Fibroblast of skin of abdomen (primary cell): ENCODE measurements at regions not wholly inside any gene's neighbourhood (a gene's known extent, or its start where the extent isn't known, plus 50 kb on each side); places are given as distances from the start of the nearest gene placed in this dataset.

Source experiments
- DNase-seq: peaks from one replicate; pipeline ENCODE4 v3.0.0-alpha.2; 2013

- DNase-seq, result peak; percentile 97
Measured at GRCh38 chr2:188853307-188853706, 120.9 kb upstream of the COL3A1 start.

DNA sequence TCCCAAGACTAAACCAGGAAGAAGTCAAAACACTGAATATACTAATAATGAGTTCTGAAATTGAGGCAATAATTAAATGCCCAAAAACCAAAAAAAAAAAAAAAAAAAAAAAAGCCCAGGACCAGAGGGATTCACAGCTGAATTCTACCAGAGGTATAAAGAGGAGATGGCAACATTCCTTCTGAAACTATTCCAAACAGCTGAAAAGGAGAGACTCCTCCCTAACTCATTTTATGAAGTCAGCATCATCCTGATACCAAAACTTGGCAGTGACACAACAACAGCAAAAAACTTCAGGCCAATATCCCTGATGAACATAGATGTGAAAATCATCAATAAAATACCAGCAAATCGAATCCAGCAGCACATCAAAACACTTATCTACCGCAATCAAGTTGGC is 108.5 kb upstream of the COL3A1 start:
- DNase-seq, result peak; percentile 27

GRCh38 chr2:188869550-188869949 is 104.6 kb upstream of the COL3A1 start:
- DNase-seq, result peak; percentile 73

DNA sequence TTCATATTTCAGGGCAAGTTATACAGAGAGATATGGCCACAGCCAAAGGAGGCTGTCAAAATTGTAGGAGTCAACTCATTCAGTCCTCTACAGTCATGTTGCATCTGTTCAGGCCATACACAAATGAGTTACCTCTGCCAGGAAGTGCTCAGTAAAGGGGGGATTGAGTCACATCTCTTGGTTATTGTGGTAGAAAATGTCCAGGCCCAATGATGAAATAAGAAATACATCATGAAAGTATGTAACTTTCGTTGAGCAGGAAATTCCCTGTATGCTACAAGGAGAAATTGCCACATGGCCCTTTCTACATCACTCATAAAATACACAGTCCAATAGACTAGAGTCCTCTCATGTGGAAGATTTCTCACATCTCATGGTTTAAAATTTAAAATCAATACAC is 103.9 kb upstream of the COL3A1 start:
- DNase-seq, result peak; percentile 96

- no peak for DNase-seq
Measured at GRCh38 chr2:188875104-188875503, 99.1 kb upstream of the COL3A1 start.

GRCh38 chr2:188878716-188879115 is 95.5 kb upstream of the COL3A1 start:
- peak; percentile 55 for DNase-seq

- DNase-seq, result no peak
Measured at GRCh38 chr2:188880740-188881139, 93.4 kb upstream of the COL3A1 start.

DNA sequence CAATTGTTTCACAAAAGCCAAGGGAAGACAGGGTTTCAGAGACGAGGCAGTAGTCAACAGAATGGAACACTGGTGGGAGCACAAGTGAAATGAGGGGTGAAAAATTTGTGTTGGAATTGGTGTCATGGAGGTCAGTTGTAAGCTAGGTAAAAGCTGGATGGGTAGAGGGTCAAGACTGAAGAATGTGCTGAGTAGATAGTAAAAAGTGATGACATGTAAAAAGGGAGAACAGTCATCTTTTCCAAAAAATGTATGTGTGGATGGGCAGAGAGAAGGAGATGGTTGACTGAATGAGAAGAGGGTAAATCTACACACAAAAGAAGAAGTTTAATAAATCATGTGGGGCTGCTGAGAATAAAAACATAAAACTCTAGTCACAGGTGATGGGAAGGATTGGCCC is 92.7 kb upstream of the COL3A1 start:
- no peak for DNase-seq

DNA sequence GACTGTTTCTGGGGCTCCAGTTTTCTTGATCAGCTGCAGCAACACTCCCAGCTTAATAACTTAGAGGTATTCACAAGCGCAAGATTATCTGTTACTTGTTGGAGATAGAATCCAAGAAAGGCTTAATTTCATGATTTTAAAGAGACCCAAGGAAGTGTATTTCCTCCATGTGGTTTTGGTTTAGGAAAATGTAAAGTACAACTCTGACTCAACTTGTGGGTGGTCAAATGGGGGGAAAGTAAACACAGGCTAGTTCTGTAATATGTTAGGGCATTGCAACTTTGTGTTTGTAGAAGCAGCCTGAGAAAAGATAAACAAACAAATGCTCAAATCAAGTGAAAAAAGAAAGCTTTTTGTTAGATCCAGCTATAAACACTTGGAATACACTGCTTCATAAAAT is 90.1 kb upstream of the COL3A1 start:
- DNase-seq, result peak; percentile 69

GRCh38 chr2:188884517-188884916 is 89.7 kb upstream of the COL3A1 start:
- DNase-seq, result peak; percentile 5

DNA sequence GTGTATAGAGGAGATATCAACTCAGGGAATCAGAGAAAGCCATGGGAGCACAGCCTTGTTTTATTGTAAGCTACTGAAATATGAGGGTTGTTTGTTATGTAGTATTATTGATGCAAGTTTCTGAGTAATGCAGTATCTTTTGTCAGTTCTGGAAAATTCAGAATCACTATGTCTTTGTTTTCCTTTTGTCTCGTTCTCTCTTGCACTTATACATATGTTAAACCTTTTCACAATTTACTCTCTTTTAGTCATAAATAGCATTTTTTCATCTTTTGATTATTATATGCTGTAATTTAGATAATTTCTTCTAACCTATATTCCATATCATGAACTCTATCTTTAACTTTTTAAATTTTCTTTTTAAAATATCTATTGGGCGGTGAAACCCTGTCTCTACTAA is 85.0 kb upstream of the COL3A1 start:
- no peak for DNase-seq

DNA sequence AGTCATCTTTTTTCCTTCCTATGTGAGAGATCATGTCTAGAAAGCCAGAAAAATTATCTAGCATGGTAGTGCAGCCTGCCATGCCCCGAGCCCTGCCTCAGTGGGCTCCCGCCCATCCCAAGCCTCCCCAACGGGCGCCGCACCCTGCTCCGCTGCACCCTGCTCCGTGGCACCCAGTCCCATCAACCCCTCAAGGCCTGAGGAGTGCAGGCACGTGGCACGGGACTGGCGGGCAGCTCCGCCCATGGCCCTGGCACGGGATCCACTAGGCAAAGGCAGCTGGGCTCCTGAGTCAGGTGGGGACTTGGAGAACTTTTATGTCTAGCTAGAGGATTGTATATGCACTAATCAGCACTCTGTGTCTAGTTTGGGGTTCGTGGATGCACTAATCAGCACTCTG is 83.4 kb upstream of the COL3A1 start:
- DNase-seq, result no peak

DNA sequence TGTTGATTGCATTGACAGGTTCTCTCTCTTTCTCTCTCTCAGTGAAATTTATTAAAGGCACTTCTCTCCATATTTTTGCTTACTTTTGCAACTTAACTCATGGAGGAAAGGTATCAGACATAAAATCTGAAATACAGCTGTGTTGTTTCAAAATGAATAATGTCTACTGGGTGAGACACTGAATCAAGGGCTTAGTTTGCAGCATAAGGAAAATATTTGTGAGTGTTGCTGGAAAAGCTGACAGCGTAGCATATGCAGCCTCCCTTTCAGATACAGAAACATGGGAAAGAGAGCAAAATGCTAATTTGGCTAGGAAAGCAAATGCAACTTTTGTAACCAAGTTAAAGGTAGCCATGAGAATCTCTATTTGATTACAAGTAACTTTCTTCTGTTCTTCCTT is 81.5 kb upstream of the COL3A1 start:
- DNase-seq, result peak; percentile 52

- DNase-seq, result no peak
Measured at GRCh38 chr2:188893972-188894371, 80.2 kb upstream of the COL3A1 start.

GRCh38 chr2:188894979-188895378 is 79.2 kb upstream of the COL3A1 start:
- DNase-seq, result no peak

DNA sequence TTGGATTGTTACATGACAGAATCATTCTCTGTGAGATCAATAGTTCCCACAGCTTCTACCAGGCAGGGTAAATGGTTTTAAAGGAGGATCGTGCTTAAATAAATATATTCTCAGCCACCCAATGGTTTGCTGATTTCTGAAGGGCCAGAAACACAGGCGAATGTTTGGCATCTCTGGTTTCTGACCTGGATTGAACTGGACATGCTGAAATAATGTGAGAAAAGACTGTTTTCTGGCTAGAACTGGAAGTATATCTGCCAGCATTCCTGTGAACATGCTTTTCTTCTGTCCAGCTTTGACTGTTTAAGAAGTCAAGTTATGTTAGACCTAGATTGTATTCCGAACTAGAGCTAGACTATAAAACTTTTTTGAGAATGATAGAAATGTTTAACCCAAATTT is 77.1 kb upstream of the COL3A1 start:
- peak; percentile 55 for DNase-seq

DNA sequence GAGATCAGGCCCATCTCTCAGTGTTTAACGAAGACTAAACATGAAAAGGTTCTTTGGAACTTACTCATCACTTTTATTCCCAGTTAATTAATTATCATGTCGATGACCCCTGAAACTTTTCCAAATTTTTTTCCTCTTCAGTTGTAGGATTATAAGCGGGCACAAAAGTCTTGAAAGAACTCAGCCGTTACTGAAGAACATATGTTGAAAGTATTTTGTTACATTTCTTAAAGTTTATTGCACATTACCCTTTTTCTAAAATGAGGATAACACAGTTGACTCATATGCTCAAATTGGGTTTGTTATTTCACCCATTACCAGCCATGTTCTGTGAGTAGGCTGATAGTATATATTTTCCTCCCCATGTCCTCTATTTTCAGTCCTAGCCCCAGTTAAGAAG is 75.9 kb upstream of the COL3A1 start:
- DNase-seq, result peak; percentile 88

- DNase-seq, result peak; percentile 66
Measured at GRCh38 chr2:188902901-188903491, 71.2 kb upstream of the COL3A1 start.

GRCh38 chr2:188903740-188904139 is 70.4 kb upstream of the COL3A1 start:
- DNase-seq, result no peak

DNA sequence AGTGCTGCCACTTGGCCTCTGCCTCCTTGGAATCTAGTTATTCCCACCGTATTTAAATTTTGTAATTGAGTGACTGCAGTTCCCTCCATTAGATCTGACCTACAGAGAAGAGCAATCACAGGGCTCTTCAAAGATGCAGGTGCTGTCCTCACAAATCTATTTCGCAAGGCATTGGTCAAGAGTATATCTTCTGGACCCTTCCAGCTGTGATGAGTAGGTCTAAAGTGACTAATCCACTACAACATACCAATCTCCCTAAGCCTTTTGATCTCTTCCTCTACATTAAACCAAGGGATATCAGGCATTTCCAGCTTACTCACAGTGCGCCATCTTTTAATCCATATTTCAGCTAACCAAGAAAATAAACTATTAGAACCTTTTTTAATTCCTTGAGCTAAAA is 65.1 kb upstream of the COL3A1 start:
- peak; percentile 28 for DNase-seq

GRCh38 chr2:188916736-188917135 is 57.4 kb upstream of the COL3A1 start:
- DNase-seq, result no peak

- DNase-seq, result no peak
Measured at GRCh38 chr2:188917632-188918031, 56.5 kb upstream of the COL3A1 start.

DNA sequence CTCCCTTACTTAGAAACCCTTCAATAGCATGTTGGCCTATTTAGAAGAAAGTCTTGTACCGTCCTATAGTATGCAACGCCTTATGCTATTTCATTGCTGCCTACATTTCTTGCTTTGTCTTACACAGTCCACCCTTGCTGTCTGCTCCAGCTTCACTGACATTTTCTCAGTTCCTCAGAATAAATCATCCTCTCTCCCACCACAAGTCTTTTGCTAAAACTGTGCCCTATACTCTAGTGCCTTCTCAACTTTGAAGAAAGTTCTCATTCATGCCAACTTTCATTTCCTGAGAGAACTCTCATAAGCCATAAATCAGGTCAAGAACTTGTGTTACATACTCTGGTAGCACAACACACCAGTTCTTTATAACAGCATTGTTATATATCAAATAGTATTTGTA is 54.3 kb upstream of the COL3A1 start:
- no peak for DNase-seq

GRCh38 chr2:188922191-188922590 is 52.0 kb upstream of the COL3A1 start:
- no peak for DNase-seq
